ACC112 (cell line): ENCODE measurements at regions not wholly inside any gene's neighbourhood (a gene's known extent, or its start where the extent isn't known, plus 50 kb on each side); places are given as distances from the start of the nearest gene placed in this dataset.

ENCODE experiments used
- H2AFZ ChIP-seq: fragments of 200-600 bp; sonication (generic); one replicate; pipeline ENCODE4 v1.6.0; 2017; ENCODE audit warnings: antibody characterized with exemption, low read length; ENCODE audit not compliant: unreplicated experiment
- H3K27ac ChIP-seq: fragments of 200-600 bp; sonication (generic); 2 replicates; pipeline ENCODE4 v1.5.1; 2014; ENCODE audit warnings: low read depth, mild to moderate bottlenecking, antibody characterized with exemption, low read length, moderate library complexity
- H3K27me3 ChIP-seq: fragments of 200-600 bp; sonication (generic); 2 replicates; pipeline ENCODE4 v1.6.1; 2014; ENCODE audit warnings: mild to moderate bottlenecking, antibody characterized with exemption, low read length, moderate library complexity, mixed read lengths; ENCODE audit not compliant: insufficient read depth
- H3K36me3 ChIP-seq: fragments of 200-600 bp; sonication (generic); 2 replicates; pipeline ENCODE4 v1.6.1; 2016; ENCODE audit warnings: mild to moderate bottlenecking, antibody characterized with exemption, low read length, moderate library complexity, mixed read lengths; ENCODE audit not compliant: insufficient read depth
- H3K4me1 ChIP-seq: fragments of 200-600 bp; sonication (generic); one replicate; pipeline ENCODE4 v1.6.1; 2016; ENCODE audit warnings: low read length, mixed read lengths; ENCODE audit not compliant: insufficient read depth, unreplicated experiment, control insufficient read depth
- H3K4me3 ChIP-seq: fragments of 200-600 bp; sonication (generic); 2 replicates; pipeline ENCODE4 v1.5.1; 2014; ENCODE audit warnings: mild to moderate bottlenecking, low read depth, low read length
- H3K79me2 ChIP-seq: fragments of 200-600 bp; sonication (generic); one replicate; pipeline ENCODE4 v1.6.0; 2016; ENCODE audit warnings: low read length; ENCODE audit not compliant: control insufficient read depth, unreplicated experiment, insufficient read depth

DNA sequence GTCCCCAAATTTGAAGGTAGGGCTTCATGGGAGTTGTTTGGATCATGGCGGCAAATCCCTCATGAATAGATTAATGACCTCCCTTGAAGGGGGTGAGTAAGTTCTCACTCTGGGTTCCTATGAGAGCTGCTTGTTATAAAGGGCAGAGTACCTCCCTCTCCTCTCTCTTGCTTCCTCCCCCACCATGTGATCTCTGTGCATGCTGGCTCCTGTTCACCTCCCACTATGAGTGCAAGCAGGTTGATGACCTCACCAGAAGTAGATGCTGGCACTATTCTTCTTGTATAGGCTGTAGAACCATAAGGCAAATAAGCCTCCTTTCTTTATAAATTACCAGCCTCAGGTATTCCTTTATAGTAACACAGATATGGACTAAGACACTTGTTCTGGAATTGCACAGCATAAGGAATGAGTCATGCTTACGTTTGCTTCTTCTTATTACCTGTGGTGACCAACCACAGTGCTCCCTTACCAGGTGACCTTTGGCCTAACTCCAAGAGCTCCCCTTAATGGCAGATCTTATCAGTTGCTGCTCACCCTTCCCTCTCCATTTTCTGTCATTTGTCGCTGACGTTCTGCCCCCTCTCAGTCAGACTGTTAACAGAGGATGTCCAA lies 559.5 kb upstream of the GCFC2 start:
- Histone ChIP-seq H3K27me3 (no peaks in the 10 kb centered on the region), H2AFZ (no peak overlapping the region), H3K79me2 (no peaks in the 10 kb centered on the region), H3K4me1 (no peaks in the 10 kb centered on the region), H3K4me3 (no peak overlapping the region), H3K27ac (no peak overlapping the region), H3K36me3 (no peaks in the 10 kb centered on the region)

- Histone ChIP-seq H3K36me3 (no peaks in the 10 kb centered on the region), H2AFZ (no peak overlapping the region), H3K79me2 (no peaks in the 10 kb centered on the region), H3K27me3 (no peaks in the 10 kb centered on the region), H3K27ac (no peak overlapping the region), H3K4me3 (no peak overlapping the region), H3K4me1 (no peaks in the 10 kb centered on the region)
These were observed 558.3 kb upstream of the GCFC2 start for GRCh38 chr2:76268902-76269620.

DNA sequence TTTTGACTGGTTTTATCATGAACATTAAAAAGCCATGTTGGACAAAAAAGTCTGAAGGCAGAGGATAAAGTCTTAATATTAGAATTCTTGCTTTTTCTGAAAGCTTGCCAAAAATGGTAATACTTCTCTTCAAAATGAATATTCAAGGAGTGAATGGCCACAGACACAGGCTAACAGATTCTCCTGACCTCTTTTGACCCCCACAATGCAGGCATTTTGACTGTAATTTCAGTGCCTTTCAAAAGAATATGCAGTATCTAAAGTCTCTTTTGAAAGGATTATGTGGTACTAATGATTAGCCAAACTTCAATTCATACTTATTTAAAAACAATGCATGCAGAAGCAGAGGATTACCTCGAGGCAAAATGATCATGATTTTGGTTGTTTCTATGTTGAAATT lies 557.8 kb upstream of the GCFC2 start:
- Histone ChIP-seq H3K4me3 (no peak overlapping the region), H3K36me3 (no peaks in the 10 kb centered on the region), H3K79me2 (no peaks in the 10 kb centered on the region), H3K27ac (no peak overlapping the region), H2AFZ (no peak overlapping the region), H3K4me1 (no peaks in the 10 kb centered on the region), H3K27me3 (no peaks in the 10 kb centered on the region)

DNA sequence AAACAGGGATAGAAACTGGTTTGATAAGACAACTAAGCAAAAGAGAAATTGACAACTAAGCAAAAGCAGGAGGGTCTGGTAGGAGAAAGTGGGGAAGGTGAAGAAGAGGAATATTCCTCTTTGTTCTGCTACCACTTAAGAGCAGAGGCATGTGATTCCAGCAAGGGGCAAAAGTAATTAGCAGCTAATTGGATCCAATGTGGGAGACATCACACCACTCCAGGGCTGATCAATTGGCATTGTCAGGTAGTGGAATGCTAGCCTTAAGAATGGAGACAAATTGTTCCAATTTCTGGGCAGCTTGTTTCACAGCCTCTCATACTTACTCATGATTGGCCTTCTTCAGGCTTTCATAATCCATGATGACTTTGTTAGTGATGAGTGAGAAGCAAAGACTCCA lies 547.1 kb upstream of the GCFC2 start:
- H3K27me3 ChIP-seq = no peaks in the 10 kb centered on the region
- no peaks in the 10 kb centered on the region for H3K36me3 ChIP-seq
- H2AFZ ChIP-seq = no peak overlapping the region
- H3K4me1 ChIP-seq = no peaks in the 10 kb centered on the region
- H3K79me2 ChIP-seq = no peaks in the 10 kb centered on the region
- no peak overlapping the region for H3K4me3 ChIP-seq
- H3K27ac ChIP-seq = no peak overlapping the region

GRCh38 chr2:76256458-76257088 lies 545.9 kb upstream of the GCFC2 start:
- Histone ChIP-seq H3K36me3 (no peaks in the 10 kb centered on the region), H3K4me3 (no peak overlapping the region), H2AFZ (no peak overlapping the region), H3K27me3 (no peaks in the 10 kb centered on the region), H3K4me1 (no peaks in the 10 kb centered on the region), H3K79me2 (no peaks in the 10 kb centered on the region), H3K27ac (no peak overlapping the region)

- Histone ChIP-seq H2AFZ (no peak overlapping the region), H3K4me1 (no peaks in the 10 kb centered on the region), H3K27ac (no peak overlapping the region), H3K79me2 (no peaks in the 10 kb centered on the region), H3K36me3 (no peaks in the 10 kb centered on the region), H3K27me3 (no peaks in the 10 kb centered on the region), H3K4me3 (no peak overlapping the region)
These were observed 542.0 kb upstream of the GCFC2 start for GRCh38 chr2:76252704-76253103.

DNA sequence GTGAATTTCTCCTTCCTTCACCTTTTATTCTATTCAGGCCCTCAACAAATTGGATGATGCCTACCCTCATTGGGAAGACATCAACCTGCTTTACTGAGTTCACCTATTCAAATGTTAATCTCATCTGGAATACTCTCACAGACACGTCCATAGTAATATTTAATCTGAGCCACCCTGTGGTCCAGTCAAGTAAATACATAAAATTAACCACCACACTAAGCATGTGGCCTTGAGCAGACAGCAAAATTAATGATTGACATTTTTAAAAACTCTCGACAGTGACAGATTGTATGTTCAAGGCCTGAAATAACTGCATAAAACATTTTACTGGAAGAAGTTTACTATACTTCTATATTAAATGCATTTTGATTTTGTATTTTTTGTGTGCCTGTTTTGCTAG lies 540.6 kb upstream of the GCFC2 start:
- Histone ChIP-seq H2AFZ (no peak overlapping the region), H3K79me2 (no peaks in the 10 kb centered on the region), H3K27me3 (no peaks in the 10 kb centered on the region), H3K4me3 (no peak overlapping the region), H3K36me3 (no peaks in the 10 kb centered on the region), H3K4me1 (no peaks in the 10 kb centered on the region), H3K27ac (no peak overlapping the region)

DNA sequence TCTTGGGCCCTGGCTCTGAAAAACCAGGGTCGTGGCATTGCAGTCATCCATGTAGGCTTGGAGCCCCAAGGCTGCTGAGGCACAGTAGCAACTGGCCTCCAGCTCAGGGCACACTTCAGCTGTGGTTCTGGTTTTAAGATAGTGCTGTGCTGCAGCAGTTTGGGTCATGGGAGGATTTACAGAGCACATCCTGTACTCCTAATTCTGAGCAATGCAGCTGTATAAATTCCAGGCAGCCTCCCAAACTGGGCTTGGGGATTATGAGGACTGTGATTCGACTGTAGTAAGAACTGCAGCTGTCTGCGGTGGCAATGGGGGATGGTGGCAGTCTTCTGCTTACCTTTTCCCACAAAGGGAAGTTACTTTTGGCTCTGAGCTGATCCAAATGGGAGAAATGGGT lies 536.3 kb upstream of the GCFC2 start:
- Histone ChIP-seq H3K27me3 (no peaks in the 10 kb centered on the region), H3K4me3 (no peak overlapping the region), H2AFZ (no peak overlapping the region), H3K4me1 (no peaks in the 10 kb centered on the region), H3K36me3 (no peaks in the 10 kb centered on the region), H3K79me2 (no peaks in the 10 kb centered on the region), H3K27ac (no peak overlapping the region)

- Histone ChIP-seq H3K4me3 (no peak overlapping the region), H3K79me2 (no peaks in the 10 kb centered on the region), H3K27ac (no peak overlapping the region), H3K36me3 (no peaks in the 10 kb centered on the region), H3K27me3 (no peaks in the 10 kb centered on the region), H3K4me1 (no peaks in the 10 kb centered on the region), H2AFZ (no peak overlapping the region)
These were observed 501.6 kb upstream of the GCFC2 start for GRCh38 chr2:76211991-76212985.

- Histone ChIP-seq H3K4me3 (no peak overlapping the region), H3K36me3 (no peaks in the 10 kb centered on the region), H3K4me1 (no peaks in the 10 kb centered on the region), H3K79me2 (no peaks in the 10 kb centered on the region), H3K27me3 (no peaks in the 10 kb centered on the region), H3K27ac (no peak overlapping the region), H2AFZ (no peak overlapping the region)
These were observed 499.8 kb upstream of the GCFC2 start for GRCh38 chr2:76210551-76210950.
